PFSK-1 (cell line): ENCODE measurements at regions not wholly inside any gene's neighbourhood (a gene's known extent, or its start where the extent isn't known, plus 50 kb on each side); places are given as distances from the start of the nearest gene placed in this dataset.

Source experiments
- FOXP2 ChIP-seq: optimal IDR thresholded peaks from 2 replicates; pipeline ENCODE3; 2011; ENCODE audit warnings: borderline replicate concordance, control low read depth, inconsistent platforms; ENCODE audit not compliant: insufficient read depth; ENCODE audit errors: extremely low read length, extremely low read depth
- POLR2AphosphoS5 ChIP-seq: IDR thresholded peaks from 2 replicates; pipeline ENCODE4 v1.6.1; 2012; ENCODE audit warnings: low read depth, mild to moderate bottlenecking, control low read depth, low read length, moderate library complexity
- REST ChIP-seq, 2 experiments: IDR thresholded peaks; 2 replicates each; pipeline versions ENCODE4 v1.6.1 to v1.8.0; 2011 to 2012; ENCODE audit warnings: low read depth in 2 of 2, low read length in 2 of 2, control low read depth in 1 of 2, inconsistent platforms in 1 of 2, mild to moderate bottlenecking in 1 of 2, moderate library complexity in 1 of 2; ENCODE audit not compliant: insufficient read depth in 1 of 2
- SIN3A ChIP-seq: IDR thresholded peaks from 2 replicates; pipeline ENCODE4 v1.6.1; 2012; ENCODE audit warnings: mild to moderate bottlenecking, low read length, moderate library complexity, borderline replicate concordance; ENCODE audit not compliant: insufficient read depth
- TAF1 ChIP-seq: IDR thresholded peaks from 2 replicates; pipeline ENCODE4 v1.6.1; 2012; ENCODE audit warnings: low read length, control low read depth, borderline replicate concordance; ENCODE audit not compliant: insufficient read depth

GRCh38 chr1:56187405-56187804 lies 392.0 kb downstream of the PLPP3 start:
- TF ChIP-seq REST (IDR thresholded peaks at IDR 0.05; ENCODE audit: insufficient read depth in 1 of 2, low read depth in 2 of 2, low read length in 2 of 2), result no peak
- no peak for TF ChIP-seq TAF1
- no peak for TF ChIP-seq SIN3A
- TF ChIP-seq POLR2AphosphoS5, result no peak
- no peak for TF ChIP-seq FOXP2

- TF ChIP-seq TAF1 (no peak), SIN3A (no peak)
Measured at GRCh38 chr1:56185493-56185892, 393.9 kb downstream of the PLPP3 start.

GRCh38 chr1:56183151-56183550 lies 396.2 kb downstream of the PLPP3 start:
- TF ChIP-seq SIN3A (no peak), TAF1 (no peak), REST (IDR thresholded peaks at IDR 0.05; ENCODE audit: insufficient read depth in 1 of 2, low read depth in 2 of 2, low read length in 2 of 2) (no peak), FOXP2 (no peak), POLR2AphosphoS5 (no peak)

GRCh38 chr1:56180520-56181190 lies 398.7 kb downstream of the PLPP3 start:
- TF ChIP-seq POLR2AphosphoS5 (no peak), REST (IDR thresholded peaks at IDR 0.05; ENCODE audit: insufficient read depth in 1 of 2, low read depth in 2 of 2, low read length in 2 of 2) (no peak), TAF1 (no peak), FOXP2 (no peak), SIN3A (no peak)

- no peak for TF ChIP-seq FOXP2
- TF ChIP-seq REST (IDR thresholded peaks at IDR 0.05; ENCODE audit: insufficient read depth in 1 of 2, low read depth in 2 of 2, low read length in 2 of 2), result no peak
- TF ChIP-seq TAF1, result no peak
- no peak for TF ChIP-seq POLR2AphosphoS5
Measured at GRCh38 chr1:56179543-56179942, 399.8 kb downstream of the PLPP3 start.
